ENCODE measurements at regions not wholly inside any gene's neighbourhood (a gene's known extent, or its start where the extent isn't known, plus 50 kb on each side); places are given as distances from the start of the nearest gene placed in this dataset.

- in situ Hi-C loops (cut with MboI; ENCODE audit: low sequenced_read_pairs) (no loop called here), dilution Hi-C loops (cut with HindIII; ENCODE audit: low sequenced_read_pairs, unreplicated experiment) (no loop called here), intact Hi-C loops (cut with micrococcal nuclease) (no loop called here)
- ChIA-PET POLR2A (ENCODE audit: unreplicated experiment) (no interaction called here), CTCF (no interaction called here)
- H2BK15ac ChIP-seq (ENCODE audit: low read depth, low read length): no peak overlapping the region
- no TSS peak for BruUV-seq (replicated peaks)
- DNase-seq: no peak
- H2BK20ac ChIP-seq (ENCODE audit: low read depth, low read length): no peak overlapping the region
- H3K79me1 ChIP-seq (ENCODE audit: low read depth in 1 of 2, low read length in 2 of 2): no peaks in the 10 kb centered on the region
- no peak overlapping the region for H3K4me2 ChIP-seq (ENCODE audit: low read depth, low read length)
- H2AFZ ChIP-seq (replicated peaks; ENCODE audit: low read length, poor library complexity): no peak overlapping the region
- no peak overlapping the region for H4K5ac ChIP-seq (ENCODE audit: low read depth, low read length)
- H4K8ac ChIP-seq (ENCODE audit: low read depth in 2 of 2, low read length in 2 of 2): no peak overlapping the region
- no peaks in the 10 kb centered on the region for H3K9me1 ChIP-seq (ENCODE audit: insufficient read depth, low read length)
- H2BK5ac ChIP-seq (ENCODE audit: low read depth, low read length, poor library complexity, severe bottlenecking): no peak overlapping the region
- 49% methylated on average over 2 of the region's 2 CpGs; no CpG with 5 or more reads in 1 of the 2 experiments for WGBS, 2 experiments (ENCODE audit: extremely low coverage in 2 of 2, insufficient read length in 1 of 2)
- H4K91ac ChIP-seq (ENCODE audit: insufficient read depth, low read depth, low read length): no peak overlapping the region
- H3K9ac ChIP-seq (ENCODE audit: low read depth, low read length): no peak overlapping the region
- no peak overlapping the region for H2AK9ac ChIP-seq (replicated peaks; ENCODE audit: low read depth, low read length, poor library complexity)
- no peaks in the 10 kb centered on the region for H3K4me1 ChIP-seq (ENCODE audit: control insufficient read depth, insufficient read depth, low read length)
- H3K27me3 ChIP-seq (ENCODE audit: control insufficient read depth, insufficient read depth, low read length): no peaks in the 10 kb centered on the region
- no peaks in the 10 kb centered on the region for H4K20me1 ChIP-seq (ENCODE audit: insufficient read depth, low read length)
- H3K14ac ChIP-seq (replicated peaks; ENCODE audit: low read depth, low read length): no peak overlapping the region
- H3K23ac ChIP-seq (ENCODE audit: low read depth, low read length): no peak overlapping the region
- H3K56ac ChIP-seq (ENCODE audit: extremely low read depth, insufficient read depth, low read length): no peak overlapping the region
- no peak overlapping the region for H2AK5ac ChIP-seq (ENCODE audit: low read depth, low read length)
- H2BK120ac ChIP-seq (ENCODE audit: low read depth, low read length): no peak overlapping the region
- no peak overlapping the region for H3K18ac ChIP-seq (ENCODE audit: low read depth, low read length)
- TF ChIP-seq RAD21 (IDR thresholded peaks at IDR 0.05; ENCODE audit: low read length) (no peak), MXI1 (IDR thresholded peaks at IDR 0.05; ENCODE audit: borderline replicate concordance, low read depth, low read length) (no peak), CTCF (conservative IDR thresholded peaks at IDR 0.05; ENCODE audit: low read depth, low read length) (no peak), RFX5 (IDR thresholded peaks at IDR 0.05; ENCODE audit: low read depth, low read length) (no peak), FOS (IDR thresholded peaks at IDR 0.05; ENCODE audit: low read depth, low read length) (no peak), MAZ (IDR thresholded peaks at IDR 0.05; ENCODE audit: borderline replicate concordance, low read depth, low read length) (no peak), CEBPB (IDR thresholded peaks at IDR 0.05; ENCODE audit: low read depth, low read length) (no peak), MAFK (IDR thresholded peaks at IDR 0.05; ENCODE audit: low read depth, low read length) (no peak), USF2 (IDR thresholded peaks at IDR 0.05; ENCODE audit: low read depth, low read length) (no peak), NFE2L2 (IDR thresholded peaks at IDR 0.05; ENCODE audit: low read depth, low read length) (no peak), SMC3 (IDR thresholded peaks at IDR 0.05; ENCODE audit: low read depth, low read length) (no peak), BHLHE40 (IDR thresholded peaks at IDR 0.05; ENCODE audit: low read depth, low read length) (no peak), POLR2A (IDR thresholded peaks at IDR 0.05; ENCODE audit: low read depth, low read length) (no peak), CHD1 (IDR thresholded peaks at IDR 0.05; ENCODE audit: low read depth, low read length) (no peak), RCOR1 (IDR thresholded peaks at IDR 0.05; ENCODE audit: insufficient replicate concordance, low read length) (no peak), ELK1 (IDR thresholded peaks at IDR 0.05; ENCODE audit: borderline replicate concordance, low read depth, low read length) (no peak)
- no peak overlapping the region for H3K4me3 ChIP-seq (ENCODE audit: insufficient read depth, low read depth, low read length)
- H3K36me3 ChIP-seq (ENCODE audit: control insufficient read depth, insufficient read depth, low read length): no peaks in the 10 kb centered on the region
- H3K4ac ChIP-seq (ENCODE audit: low read depth, low read length): no peak overlapping the region
- no peak for ATAC-seq (ENCODE audit: low read depth)
- no peak overlapping the region for H3K27ac ChIP-seq (ENCODE audit: insufficient read depth, low read length)
- H3K9me3 ChIP-seq (ENCODE audit: control insufficient read depth, insufficient read depth, low read length): no peaks in the 10 kb centered on the region
Measured at GRCh38 chr1:108071601-108072000, 106.6 kb upstream of the VAV3 start.
